IMR-90 (cell line): ENCODE measurements at regions not wholly inside any gene's neighbourhood (a gene's known extent, or its start where the extent isn't known, plus 50 kb on each side); places are given as distances from the start of the nearest gene placed in this dataset.

Experiments used
- ATAC-seq: fragments of 200-7000 bp; cut with Tn5 transposase; 2 replicates; pipeline ENCODE4 v1.9.1; 2020; ENCODE audit warnings: low read depth, mild to moderate bottlenecking, moderate library complexity
- BruUV-seq: library from RNA; stranded (reverse); fragments of 400-500 nt; replicated peaks from 2 replicates; lab custom pipeline; 2021; lab: Mats Ljungman, UMichigan
- CTCF ChIA-PET: fragments of 300-600 bp; formaldehyde crosslinking; extraction: SDS; loops from one replicate; lab custom pipeline; 2021; ENCODE audit warnings: antibody characterized with exemption; lab: Yijun Ruan, JAX
- POLR2A ChIA-PET: fragments of 300-600 bp; sonication (Branson Sonifier 250); formaldehyde crosslinking; loops from one replicate; lab custom pipeline; 2022; ENCODE audit warnings: antibody characterized with exemption; ENCODE audit not compliant: unreplicated experiment; lab: Charles Lee
- DNase-seq: peaks from one replicate; pipeline ENCODE4 v3.0.0; 2013
- H2AFZ ChIP-seq: replicated peaks from 2 replicates; pipeline ENCODE3; 2013; ENCODE audit warnings: low read length, mild to moderate bottlenecking; ENCODE audit not compliant: poor library complexity
- H2AK5ac ChIP-seq: 2 replicates; pipeline ENCODE4 v1.6.1; 2013; ENCODE audit warnings: low read depth, low read length, inconsistent platforms
- H2AK9ac ChIP-seq: replicated peaks from 2 replicates; pipeline ENCODE3; 2013; ENCODE audit warnings: mild to moderate bottlenecking, low read depth, low read length, moderate library complexity; ENCODE audit not compliant: poor library complexity
- H2BK120ac ChIP-seq: 2 replicates; pipeline ENCODE4 v1.6.1; 2013; ENCODE audit warnings: low read depth, low read length, inconsistent platforms
- H2BK15ac ChIP-seq: 3 replicates; pipeline ENCODE4 v1.6.1; 2013; ENCODE audit warnings: low read depth, low read length, inconsistent platforms
- H2BK20ac ChIP-seq: 2 replicates; pipeline ENCODE4 v1.6.1; 2013; ENCODE audit warnings: low read depth, mild to moderate bottlenecking, inconsistent platforms, low read length, moderate library complexity
- H2BK5ac ChIP-seq: 2 replicates; pipeline ENCODE4 v1.6.1; 2013; ENCODE audit warnings: mild to moderate bottlenecking, low read depth, low read length, inconsistent platforms; ENCODE audit not compliant: poor library complexity, severe bottlenecking
- H3K14ac ChIP-seq: replicated peaks from 2 replicates; pipeline ENCODE4 v1.6.1; 2013; ENCODE audit warnings: low read depth, low read length, inconsistent platforms
- H3K18ac ChIP-seq: 2 replicates; pipeline ENCODE4 v1.6.1; 2013; ENCODE audit warnings: low read depth, low read length, control low read depth
- H3K23ac ChIP-seq: 2 replicates; pipeline ENCODE4 v1.6.1; 2013; ENCODE audit warnings: low read depth, low read length, inconsistent platforms
- H3K27ac ChIP-seq: 2 replicates; pipeline ENCODE4 v1.5.1; 2013; ENCODE audit warnings: mild to moderate bottlenecking, control low read depth, low read length; ENCODE audit not compliant: insufficient read depth
- H3K27me3 ChIP-seq: 2 replicates; pipeline ENCODE4 v1.6.1; 2013; ENCODE audit warnings: low read length; ENCODE audit not compliant: control insufficient read depth, insufficient read depth
- H3K36me3 ChIP-seq: 2 replicates; pipeline ENCODE4 v1.6.1; 2013; ENCODE audit warnings: low read length, mixed read lengths; ENCODE audit not compliant: control insufficient read depth, insufficient read depth
- H3K4ac ChIP-seq: 2 replicates; pipeline ENCODE4 v1.6.1; 2013; ENCODE audit warnings: low read depth, low read length, inconsistent platforms
- H3K4me1 ChIP-seq: 2 replicates; pipeline ENCODE4 v1.6.1; 2013; ENCODE audit warnings: low read length, mixed read lengths; ENCODE audit not compliant: control insufficient read depth, insufficient read depth
- H3K4me2 ChIP-seq: 2 replicates; pipeline ENCODE4 v1.6.1; 2013; ENCODE audit warnings: low read depth, mild to moderate bottlenecking, control low read depth, low read length, moderate library complexity
- H3K4me3 ChIP-seq: 2 replicates; pipeline ENCODE4 v1.5.1; 2013; ENCODE audit warnings: low read depth, mild to moderate bottlenecking, control low read depth, low read length, moderate library complexity; ENCODE audit not compliant: insufficient read depth
- H3K56ac ChIP-seq: 2 replicates; pipeline ENCODE4 v1.6.1; 2013; ENCODE audit warnings: low read length, inconsistent platforms; ENCODE audit not compliant: insufficient read depth; ENCODE audit errors: extremely low read depth
- H3K79me1 ChIP-seq, 2 experiments: 2 replicates each; pipeline ENCODE4 v1.6.1; 2013; ENCODE audit warnings: low read length in 2 of 2, inconsistent platforms in 1 of 2, low read depth in 1 of 2
- H3K9ac ChIP-seq: 2 replicates; pipeline ENCODE4 v1.6.1; 2013; ENCODE audit warnings: low read depth, low read length, control low read depth
- H3K9me1 ChIP-seq: 2 replicates; pipeline ENCODE4 v1.6.1; 2013; ENCODE audit warnings: low read length, inconsistent platforms; ENCODE audit not compliant: insufficient read depth
- H3K9me3 ChIP-seq: 2 replicates; pipeline ENCODE4 v1.6.1; 2013; ENCODE audit warnings: low read length; ENCODE audit not compliant: control insufficient read depth, insufficient read depth
- H4K20me1 ChIP-seq: 2 replicates; pipeline ENCODE4 v1.6.1; 2013; ENCODE audit warnings: low read length, inconsistent platforms; ENCODE audit not compliant: insufficient read depth
- H4K5ac ChIP-seq: 2 replicates; pipeline ENCODE4 v1.6.1; 2013; ENCODE audit warnings: mild to moderate bottlenecking, low read depth, low read length, control low read depth
- H4K8ac ChIP-seq, 2 experiments: 2 replicates each; pipeline ENCODE4 v1.6.1; 2013; ENCODE audit warnings: low read depth in 2 of 2, low read length in 2 of 2, control low read depth in 1 of 2, inconsistent platforms in 1 of 2
- H4K91ac ChIP-seq: 2 replicates; pipeline ENCODE4 v1.6.1; 2013; ENCODE audit warnings: low read depth, low read length, inconsistent platforms; ENCODE audit not compliant: insufficient read depth
- CEBPB ChIP-seq: IDR thresholded peaks from 2 replicates; pipeline ENCODE4 v1.6.1; 2012; ENCODE audit warnings: low read depth, low read length, improper control_type of control experiment
- NFE2L2 ChIP-seq: fragments of 150-350 bp; IDR thresholded peaks from 2 replicates; pipeline ENCODE4 v1.6.1; 2016; ENCODE audit warnings: low read depth, mild to moderate bottlenecking, low read length
- WGBS, 2 experiments: methylation state at CpG; one replicate each; pipeline versions ENCODE4 v1.1.5 to v1.1.7; 2013; ENCODE audit warnings: missing lambda C conversion rate in 2 of 2; ENCODE audit not compliant: insufficient read length in 1 of 2; ENCODE audit errors: extremely low coverage in 2 of 2; 5-methylcytosine and 5-hydroxymethylcytosine counted together
- dilution Hi-C: fragments of 300-500 bp; cut with HindIII; formaldehyde crosslinking; loops from one replicate; pipeline ENCODE4 v1.14.3; 2018; ENCODE audit warnings: low sequenced_read_pairs; ENCODE audit not compliant: unreplicated experiment
- in situ Hi-C: fragments of 300-500 bp; cut with MboI; formaldehyde crosslinking; loops from 3 replicates; pipeline ENCODE4 v1.14.3; 2019; ENCODE audit warnings: low sequenced_read_pairs, inconsistent platforms, mixed read lengths
- intact Hi-C: fragments of 100-400 bp; cut with micrococcal nuclease; formaldehyde crosslinking; loops from 2 replicates; pipeline ENCODE4 v1.10.0; 2022

GRCh38 chr12:113535100-113535499 lies 63.4 kb upstream of the LHX5 start:
- POLR2A ChIA-PET = no interaction called here
- H3K9ac ChIP-seq = no peak overlapping the region
- no peaks in the 10 kb centered on the region for H3K4me1 ChIP-seq
- H2BK20ac ChIP-seq = no peak overlapping the region
- CTCF ChIA-PET = no interaction called here
- H3K4me3 ChIP-seq = no peak overlapping the region
- no peak overlapping the region for H2AK9ac ChIP-seq
- no peak overlapping the region for H3K4ac ChIP-seq
- H3K27ac ChIP-seq = no peak overlapping the region
- H2BK15ac ChIP-seq = no peak overlapping the region
- no peaks in the 10 kb centered on the region for H3K9me1 ChIP-seq
- in situ Hi-C loops (no loop called here), intact Hi-C loops (no loop called here), dilution Hi-C loops (no loop called here)
- TF ChIP-seq NFE2L2 (no peak), CEBPB (no peak)
- H3K23ac ChIP-seq = no peak overlapping the region
- no peaks in the 10 kb centered on the region for H3K27me3 ChIP-seq
- H3K14ac ChIP-seq = no peak overlapping the region
- BruUV-seq = no TSS peak
- H3K36me3 ChIP-seq = no peaks in the 10 kb centered on the region
- no peaks in the 10 kb centered on the region for H3K79me1 ChIP-seq
- H4K8ac ChIP-seq = no peak overlapping the region
- no peak overlapping the region for H2AFZ ChIP-seq
- no peaks in the 10 kb centered on the region for H4K20me1 ChIP-seq
- no peak overlapping the region for H4K5ac ChIP-seq
- no CpG with 5 or more reads among the region's 5 CpGs for WGBS, 2 experiments
- H3K56ac ChIP-seq = no peak overlapping the region
- H2BK120ac ChIP-seq = no peak overlapping the region
- no peak for DNase-seq
- H3K4me2 ChIP-seq = no peak overlapping the region
- no peak overlapping the region for H2BK5ac ChIP-seq
- H2AK5ac ChIP-seq = no peak overlapping the region
- H3K9me3 ChIP-seq = peaks cover 4% of the 10 kb centered on the region; the same call in 1 of the 2 replicates
- ATAC-seq = no peak
- H3K18ac ChIP-seq = no peak overlapping the region
- no peak overlapping the region for H4K91ac ChIP-seq
